Ishikawa (cell line): ENCODE measurements at regions not wholly inside any gene's neighbourhood (a gene's known extent, or its start where the extent isn't known, plus 50 kb on each side); places are given as distances from the start of the nearest gene placed in this dataset.

Experiments used
- CEBPB ChIP-seq: IDR thresholded peaks from 2 replicates; pipeline ENCODE4 v1.6.1; 2012
- CREB1 ChIP-seq: IDR thresholded peaks from 2 replicates; pipeline ENCODE4 v1.6.1; 2012; ENCODE audit warnings: low read depth
- EGR1 ChIP-seq: IDR thresholded peaks from 2 replicates; pipeline ENCODE4 v1.6.1; 2012
- EP300 ChIP-seq: IDR thresholded peaks from 2 replicates; pipeline ENCODE4 v1.6.1; 2012; ENCODE audit warnings: borderline replicate concordance
- FOXM1 ChIP-seq: IDR thresholded peaks from 2 replicates; pipeline ENCODE4 v1.6.1; 2012; ENCODE audit warnings: low read depth, borderline replicate concordance
- NFIC ChIP-seq: IDR thresholded peaks from 2 replicates; pipeline ENCODE4 v1.6.1; 2012
- RAD21 ChIP-seq: IDR thresholded peaks from 2 replicates; pipeline ENCODE4 v1.6.1; 2012; ENCODE audit warnings: low read depth
- REST ChIP-seq: IDR thresholded peaks from 2 replicates; pipeline ENCODE4 v1.6.1; 2012; ENCODE audit warnings: low read depth, mild to moderate bottlenecking
- TAF1 ChIP-seq: IDR thresholded peaks from 2 replicates; pipeline ENCODE4 v1.6.1; 2012; ENCODE audit warnings: low read depth, mild to moderate bottlenecking
- TCF12 ChIP-seq: IDR thresholded peaks from 2 replicates; pipeline ENCODE4 v1.6.1; 2012; ENCODE audit warnings: low read depth
- TEAD4 ChIP-seq: IDR thresholded peaks from 2 replicates; pipeline ENCODE4 v1.6.1; 2012
- USF1 ChIP-seq: IDR thresholded peaks from 2 replicates; pipeline ENCODE4 v1.6.1; 2012
- YY1 ChIP-seq: IDR thresholded peaks from 2 replicates; pipeline ENCODE4 v1.6.1; 2012; ENCODE audit warnings: low read depth
- ZBTB7A ChIP-seq: IDR thresholded peaks from 2 replicates; pipeline ENCODE4 v1.6.1; 2012; ENCODE audit warnings: low read depth
- TF ChIP-seq, protein P1 (sequence below): IDR thresholded peaks from 2 replicates; pipeline ENCODE4 v1.6.1; 2012

- TF ChIP-seq RAD21 (no peak), USF1 (no peak), TAF1 (no peak)
These were observed 128.9 kb downstream of the SIK1 start for GRCh38 chr21:43297989-43298388.

DNA sequence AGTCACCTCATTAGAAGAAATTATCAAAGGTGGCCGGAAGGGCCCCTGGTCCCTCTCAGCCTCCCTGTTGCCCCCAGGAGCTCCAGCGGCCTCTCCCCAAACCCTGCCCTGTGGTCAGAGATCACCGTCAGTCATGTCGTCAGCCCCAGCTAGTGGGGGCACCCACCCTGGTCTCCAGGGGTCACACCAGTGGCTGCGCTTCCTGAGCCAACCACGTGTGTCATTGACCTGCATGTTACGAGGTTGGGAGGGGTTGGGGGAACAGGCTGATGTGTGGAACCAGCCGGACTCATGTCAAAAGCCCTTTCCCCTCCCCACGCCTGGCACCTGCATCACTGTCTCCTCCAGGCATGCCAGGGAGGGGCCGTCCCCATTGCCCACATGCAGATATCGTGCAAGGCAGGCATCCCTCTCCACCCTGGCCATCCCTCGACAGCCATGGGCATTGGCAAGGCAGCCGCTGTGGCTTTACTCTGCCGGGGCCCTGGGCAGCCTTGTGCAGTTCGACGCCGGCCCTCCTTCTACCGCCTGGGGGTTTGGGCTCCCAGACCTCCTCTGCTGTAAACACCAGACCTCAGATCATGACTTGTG lies 128.7 kb downstream of the CRYAA start:
- no peak for TF ChIP-seq ZBTB7A
- TF ChIP-seq EP300: no peak
- no peak for TF ChIP-seq YY1
- TF ChIP-seq EGR1: no peak

GRCh38 chr21:43295066-43295958 lies 126.5 kb downstream of the CRYAA start:
- no peak for TF ChIP-seq CREB1
- no peak for TF ChIP-seq FOXM1
- no peak for TF ChIP-seq RAD21
- TF ChIP-seq CEBPB: no peak
- no peak for TF ChIP-seq NFIC
- TF ChIP-seq USF1: no peak
- TF ChIP-seq REST: no peak
- no peak for TF ChIP-seq EGR1

GRCh38 chr21:43294194-43294902 lies 125.5 kb downstream of the CRYAA start:
- no peak for TF ChIP-seq EGR1
- no peak for TF ChIP-seq FOXM1
- no peak for TF ChIP-seq NFIC
- no peak for TF ChIP-seq ZBTB7A
- TF ChIP-seq RAD21: no peak
- no peak for TF ChIP-seq TEAD4
- no peak for TF ChIP-seq USF1
- TF ChIP-seq CREB1: no peak
- no peak for TF ChIP-seq TAF1
- TF ChIP-seq, protein P1, sequence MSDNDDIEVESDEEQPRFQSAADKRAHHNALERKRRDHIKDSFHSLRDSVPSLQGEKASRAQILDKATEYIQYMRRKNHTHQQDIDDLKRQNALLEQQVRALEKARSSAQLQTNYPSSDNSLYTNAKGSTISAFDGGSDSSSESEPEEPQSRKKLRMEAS: no peak
- no peak for TF ChIP-seq TCF12
- no peak for TF ChIP-seq EP300
- TF ChIP-seq CEBPB: no peak
- no peak for TF ChIP-seq YY1
- no peak for TF ChIP-seq REST

DNA sequence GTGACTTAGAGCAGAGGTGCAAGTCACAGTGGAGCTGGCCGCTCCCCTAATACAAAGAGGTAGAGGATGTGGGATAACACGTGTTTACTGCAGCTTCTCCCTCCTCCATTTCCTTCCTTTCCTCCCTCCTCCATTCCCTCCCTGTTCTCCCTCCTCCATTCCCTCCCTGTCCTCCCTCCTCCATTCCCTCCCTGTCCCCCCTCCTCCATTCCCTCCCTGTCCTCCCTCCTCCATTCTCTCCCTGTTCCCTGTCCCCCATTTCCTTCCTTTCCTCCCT lies 124.0 kb downstream of the CRYAA start:
- TF ChIP-seq USF1 (no peak), CREB1 (no peak), ZBTB7A (no peak), RAD21 (no peak), NFIC (no peak), TAF1 (no peak)
